NCI-H1417 (cell line): ENCODE measurements at regions not wholly inside any gene's neighbourhood (a gene's known extent, or its start where the extent isn't known, plus 50 kb on each side); places are given as distances from the start of the nearest gene placed in this dataset.

Experiments used
- DNase-seq, 3 experiments: peaks; one replicate each; lab custom pipeline; 2025; lab: John Stamatoyannopoulos, UW

DNA sequence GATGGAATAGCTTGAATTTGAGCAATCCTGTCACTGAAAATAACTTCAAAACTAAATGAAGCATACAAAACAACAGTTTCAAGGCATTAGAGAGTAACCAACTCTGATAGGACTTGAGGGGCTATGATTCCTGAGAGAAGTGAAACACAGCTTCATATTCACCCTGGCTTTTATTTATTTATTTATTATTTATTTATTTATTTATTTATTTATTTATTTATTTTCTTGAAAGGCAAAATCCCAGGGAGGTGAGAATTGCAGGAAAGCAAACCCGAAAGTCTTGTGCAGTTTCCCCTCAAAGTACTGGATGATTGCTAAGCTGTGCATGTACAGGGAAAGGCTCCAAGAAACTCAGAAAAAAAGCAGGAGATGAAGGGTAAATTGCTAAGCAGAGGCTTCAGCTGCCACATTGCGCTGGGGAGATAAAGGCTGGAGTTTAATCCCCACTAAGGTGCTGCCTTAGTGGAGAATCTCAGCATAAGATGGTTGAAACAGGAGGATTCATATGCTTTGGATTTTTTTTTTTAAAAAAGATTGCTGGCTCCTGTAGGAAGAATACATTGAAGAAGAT, 72.9 kb upstream of the COL24A1 start:
- DNase-seq: peak in 1 of 3 experiments; percentile 9

DNA sequence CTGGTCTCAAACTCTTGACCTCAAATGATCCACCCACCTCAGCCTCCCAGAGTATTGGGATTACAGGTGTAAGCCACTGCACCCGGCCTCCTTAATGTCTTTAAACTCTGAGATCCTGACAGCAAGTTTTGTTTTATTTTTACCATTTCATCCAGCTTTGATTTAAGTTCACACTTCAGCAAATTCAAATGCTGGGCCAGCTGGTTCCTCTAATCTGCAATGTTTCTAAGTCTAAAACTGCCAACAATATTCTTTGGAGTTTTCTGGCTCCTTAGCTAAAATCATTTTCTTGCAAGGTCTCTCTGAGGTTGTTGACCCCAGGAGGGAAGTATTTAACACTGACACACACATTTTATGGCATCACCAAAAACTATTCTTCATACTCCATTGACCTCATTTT, 72.0 kb upstream of the COL24A1 start:
- no peak for DNase-seq

- DNase-seq: no peak
Measured at GRCh38 chr1:86227026-86227425, 70.5 kb upstream of the COL24A1 start.

DNA sequence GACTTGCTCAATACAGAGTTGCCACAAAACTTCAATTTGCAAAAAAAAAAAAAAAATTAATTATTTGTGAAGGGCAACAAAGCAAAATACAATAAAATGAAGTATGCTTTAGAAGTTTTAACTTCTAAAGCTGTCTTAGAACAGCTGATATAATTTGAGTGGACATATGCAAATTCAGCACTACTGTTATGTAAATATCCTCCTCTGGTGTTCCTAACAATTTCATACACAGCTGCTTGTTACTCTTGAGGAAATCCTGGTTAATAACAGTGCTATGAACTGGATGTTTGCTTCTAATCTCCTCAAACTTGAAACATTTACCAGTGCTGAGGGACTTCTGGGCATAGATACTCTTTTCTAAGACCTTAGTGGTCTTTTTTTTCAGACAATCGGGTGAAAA, 69.6 kb upstream of the COL24A1 start:
- no peak for DNase-seq

DNA sequence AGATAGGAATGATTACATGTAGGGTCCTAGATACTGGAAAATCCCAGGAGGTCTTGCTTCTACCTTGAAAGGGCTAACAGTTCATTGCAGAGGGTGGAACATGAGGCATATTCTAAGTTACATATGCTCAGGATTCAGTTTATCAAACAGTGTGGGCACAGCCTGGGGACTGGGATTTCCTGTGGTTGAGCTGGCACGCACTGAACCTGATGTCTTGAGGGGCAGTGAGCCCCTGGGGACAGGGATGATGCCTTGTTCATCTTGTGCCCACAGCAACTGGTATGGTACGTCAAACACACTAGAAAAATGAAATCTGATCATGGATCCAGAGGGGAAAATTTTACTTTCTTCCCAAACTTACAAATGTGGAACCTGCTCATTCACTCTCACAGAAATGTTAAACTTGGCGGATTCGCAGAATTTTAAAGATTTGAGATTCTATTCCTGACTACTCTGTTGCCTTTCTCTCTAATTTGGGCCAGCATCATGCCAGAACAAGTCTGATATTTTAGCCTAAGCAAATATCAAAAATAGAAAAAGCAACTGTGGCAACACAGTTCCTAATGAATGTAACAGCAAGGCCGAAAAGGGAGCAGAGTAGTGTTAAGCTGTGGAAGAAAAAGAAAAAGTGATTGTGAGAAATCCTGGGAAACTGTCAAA, 68.2 kb upstream of the COL24A1 start:
- DNase-seq: no peak

DNA sequence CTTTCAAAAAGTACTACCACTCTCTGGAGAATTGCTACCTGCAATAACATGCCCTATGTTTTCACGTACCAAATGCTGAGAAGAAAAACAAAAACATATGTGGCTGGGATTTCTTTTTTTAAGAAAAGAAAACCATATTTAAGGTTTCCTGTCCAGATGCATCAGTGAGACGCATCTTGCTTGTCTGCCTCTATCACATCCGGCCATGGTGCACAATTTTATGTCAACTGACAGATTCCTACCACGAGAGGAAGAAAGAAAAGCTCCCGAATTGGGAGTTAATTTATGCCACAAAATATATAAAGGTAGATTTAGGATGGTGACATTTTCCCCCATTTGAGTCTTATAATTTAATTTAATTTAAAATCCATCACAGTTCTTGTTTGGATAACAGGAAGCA, 62.3 kb upstream of the COL24A1 start:
- no peak for DNase-seq

DNA sequence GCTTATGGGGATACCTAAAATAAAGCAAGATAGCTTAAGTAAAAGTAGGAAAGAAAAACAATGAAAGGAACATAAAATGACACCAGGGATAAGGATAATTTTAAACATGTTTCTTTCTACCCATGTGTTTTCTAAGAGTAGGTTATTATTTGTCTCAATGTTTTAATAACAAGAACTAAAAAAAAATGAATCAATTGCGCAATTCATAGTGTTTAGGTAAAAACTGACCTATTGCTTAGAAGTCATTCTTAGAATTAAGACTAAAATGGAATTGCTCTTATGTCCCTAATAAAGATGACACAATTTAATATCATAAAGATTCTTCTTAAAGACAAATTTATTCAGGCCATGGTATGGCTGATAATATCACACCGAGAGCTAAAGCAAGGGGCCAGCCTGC, 58.0 kb upstream of the COL24A1 start:
- no peak for DNase-seq

- no peak for DNase-seq
Measured at GRCh38 chr1:86209346-86209745, 52.8 kb upstream of the COL24A1 start.

DNA sequence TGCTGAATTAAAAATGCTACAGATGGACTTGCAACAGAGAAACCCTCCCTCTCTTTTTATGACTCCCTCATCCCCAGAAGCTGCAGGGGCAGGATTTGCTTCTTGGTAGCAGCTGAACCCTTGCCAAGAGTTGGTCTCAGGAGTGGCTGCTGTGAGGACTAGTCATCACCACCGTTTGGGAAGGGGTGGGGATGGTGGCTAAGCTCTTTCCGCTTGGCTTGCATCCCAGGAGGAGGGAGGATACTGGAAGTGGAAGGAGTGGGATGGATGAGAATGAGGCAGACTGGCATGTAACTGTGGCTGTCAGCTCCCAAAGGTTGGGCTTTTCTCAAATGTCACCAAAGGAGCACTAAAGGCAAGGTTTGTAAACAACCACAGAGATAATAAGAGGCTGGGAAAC, 50.8 kb upstream of the COL24A1 start:
- DNase-seq: peak in 2 of 3 experiments; percentile 7 to 89
